HG03060 (cell line): ENCODE measurements at regions not wholly inside any gene's neighbourhood (a gene's known extent, or its start where the extent isn't known, plus 50 kb on each side); places are given as distances from the start of the nearest gene placed in this dataset.
"Not testable (repeated sequence)": the region's sequence is repeated elsewhere in the genome, so short reads cannot be mapped to it uniquely, and the experiment has no call there.

Experiments
- ATAC-seq: cut with Tn5 transposase; IDR thresholded peaks from one replicate; pipeline ENCODE4 v1.9.1; 2021; ENCODE audit warnings: low read depth, moderate number of reproducible peaks; ENCODE audit not compliant: unreplicated experiment

DNA sequence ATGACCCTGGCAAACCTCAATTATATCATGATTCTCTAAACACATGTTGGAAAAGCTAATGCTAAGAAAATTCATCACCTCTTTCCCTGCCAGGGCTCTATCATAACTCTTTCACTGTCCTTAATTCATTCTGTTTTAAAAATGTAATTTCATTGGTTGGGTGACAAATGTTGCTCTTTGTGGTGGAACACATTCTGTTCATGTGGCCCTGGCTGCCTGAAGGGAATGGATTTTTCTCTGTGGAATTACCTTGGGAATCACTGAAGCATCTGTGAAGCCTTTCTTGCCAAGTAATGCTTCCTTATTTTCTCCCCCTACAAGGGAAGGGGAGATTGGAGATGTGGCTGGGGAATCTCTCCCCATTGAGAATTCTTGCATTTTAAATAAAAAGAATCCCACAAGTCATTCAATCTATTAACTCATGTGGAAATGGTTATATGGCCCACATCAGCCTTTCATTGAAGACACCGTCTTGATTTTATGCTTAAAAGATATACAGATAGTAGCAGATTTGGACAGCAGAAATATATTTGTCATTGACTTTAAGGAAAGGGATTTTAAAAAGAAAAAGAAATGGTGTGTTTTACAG, 201.8 kb upstream of the NMUR2 start:
- no peak for ATAC-seq

- no peak for ATAC-seq
Measured at GRCh38 chr5:152607401-152608160, 202.5 kb upstream of the NMUR2 start.

DNA sequence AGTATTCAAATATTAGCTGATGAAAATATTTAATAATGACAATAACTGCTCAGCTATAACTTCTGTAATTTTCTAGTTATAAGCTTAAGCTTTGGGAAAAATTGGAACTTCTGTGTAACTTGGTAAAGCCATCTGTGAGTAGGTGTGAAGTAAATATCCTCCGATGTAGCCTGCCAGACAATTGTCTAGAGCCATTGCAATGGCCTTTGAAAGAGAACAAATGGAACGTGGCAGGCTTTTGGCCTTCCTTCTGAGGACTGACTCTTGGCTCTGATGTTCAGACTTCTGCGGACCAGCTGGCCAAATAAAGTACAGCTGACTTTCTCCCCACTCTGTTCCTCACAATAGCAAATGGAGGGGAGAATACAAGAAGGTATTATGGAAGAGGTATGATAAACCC, 203.4 kb upstream of the NMUR2 start:
- ATAC-seq: no peak

- no peak for ATAC-seq
Measured at GRCh38 chr5:152619756-152620155, 214.7 kb upstream of the NMUR2 start.

GRCh38 chr5:152622628-152623027, 217.5 kb upstream of the NMUR2 start:
- no peak for ATAC-seq

GRCh38 chr5:152623951-152624350, 218.9 kb upstream of the NMUR2 start:
- ATAC-seq: no peak

DNA sequence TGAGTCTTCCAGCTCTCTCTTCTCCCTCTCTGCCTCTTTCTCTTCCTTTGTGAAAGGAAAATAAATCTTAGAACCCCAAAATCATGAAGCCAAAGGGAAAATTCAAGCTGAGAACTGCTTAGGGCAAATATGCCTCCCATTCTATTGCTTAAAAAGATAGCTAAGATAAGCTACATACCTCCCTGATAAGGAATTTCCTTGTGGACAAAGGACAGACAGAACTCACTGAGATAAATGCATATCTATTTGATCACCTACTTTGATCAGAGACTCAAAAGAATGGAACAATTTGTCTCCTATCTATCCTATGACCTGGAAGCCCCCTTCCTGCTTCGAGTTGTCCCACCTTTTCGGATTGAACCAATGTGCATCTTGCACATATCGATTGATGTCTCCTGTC, 220.6 kb upstream of the NMUR2 start:
- ATAC-seq: no peak

DNA sequence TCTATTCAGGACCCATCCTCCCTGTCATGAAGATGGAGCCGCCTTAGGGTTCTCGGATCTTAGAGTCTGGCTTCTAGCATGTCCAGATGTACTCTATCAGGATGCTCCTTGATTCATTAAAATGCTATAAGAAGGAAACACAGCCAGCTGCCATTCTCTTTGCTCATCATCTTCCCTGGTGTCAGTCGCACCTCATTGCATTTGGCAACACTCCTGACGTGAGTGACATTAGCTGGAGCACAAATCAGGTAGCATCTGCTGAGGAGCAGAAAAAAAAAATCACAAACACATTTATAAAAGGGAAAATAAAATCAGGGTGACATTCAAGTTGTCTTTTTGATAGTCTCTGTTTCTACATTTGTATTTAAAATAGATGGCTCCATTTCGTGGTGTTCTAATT, 226.1 kb upstream of the NMUR2 start:
- no peak for ATAC-seq

DNA sequence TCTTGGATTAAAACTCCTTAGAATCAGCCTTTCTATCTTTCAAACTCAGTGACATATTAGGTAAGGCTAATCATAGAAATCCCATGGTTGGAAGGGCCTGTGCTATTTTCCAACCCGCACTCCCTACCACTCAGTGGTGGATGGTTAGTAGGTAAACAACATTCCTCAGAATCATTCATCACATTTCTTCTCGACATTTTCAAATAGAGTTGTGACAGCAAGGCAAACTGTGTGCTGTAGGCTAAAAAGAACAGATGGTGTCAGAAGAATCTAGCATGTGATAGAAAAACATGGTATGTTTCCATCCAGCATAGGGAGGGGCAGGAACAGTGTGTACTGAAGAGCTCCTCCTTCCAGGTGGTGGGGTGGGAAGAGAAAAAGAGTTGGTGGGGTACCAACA, 227.3 kb upstream of the NMUR2 start:
- no peak for ATAC-seq

DNA sequence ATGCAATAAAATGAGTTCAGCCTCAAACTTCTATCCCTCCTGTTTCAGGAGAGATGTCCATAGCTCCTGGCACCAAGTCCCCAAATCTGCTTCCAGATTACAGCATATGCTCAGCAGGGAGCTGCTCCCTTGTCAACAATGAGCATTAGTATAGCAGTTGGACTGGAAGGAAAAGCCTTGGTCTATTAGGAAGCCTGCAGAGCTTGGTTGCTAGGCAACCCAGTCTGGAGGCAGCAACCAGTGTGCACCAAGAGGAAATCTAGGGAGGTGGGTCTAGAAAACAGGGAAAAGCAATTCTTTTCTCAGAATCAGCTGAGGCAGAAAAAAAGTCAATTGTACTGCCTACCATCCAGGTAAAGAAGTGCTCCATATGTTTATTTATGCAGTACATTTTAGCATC, 229.5 kb upstream of the NMUR2 start:
- no peak for ATAC-seq

GRCh38 chr5:152638996-152639552, 234.0 kb upstream of the NMUR2 start:
- ATAC-seq: no peak

- ATAC-seq: no peak
Measured at GRCh38 chr5:152641970-152642805, 237.1 kb upstream of the NMUR2 start.

DNA sequence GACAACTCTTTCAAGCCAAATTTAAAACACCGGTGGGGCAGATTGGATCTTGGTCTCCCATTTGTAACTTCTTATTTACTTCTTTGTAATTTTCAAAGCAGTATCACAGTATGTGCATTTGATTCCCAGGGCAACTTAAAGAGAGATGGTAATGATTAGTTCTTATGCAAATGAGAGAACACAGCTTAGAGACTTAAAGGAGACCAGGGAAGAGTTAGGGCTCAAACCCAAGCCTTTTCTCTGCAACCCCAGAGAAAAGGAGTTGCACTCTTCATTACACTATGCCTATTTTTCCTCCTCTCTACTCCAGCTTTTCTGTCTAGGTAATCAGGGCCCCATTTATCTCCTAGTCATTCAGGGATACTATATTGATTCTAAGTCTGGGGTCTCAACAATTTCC, 237.8 kb upstream of the NMUR2 start:
- ATAC-seq: no peak

DNA sequence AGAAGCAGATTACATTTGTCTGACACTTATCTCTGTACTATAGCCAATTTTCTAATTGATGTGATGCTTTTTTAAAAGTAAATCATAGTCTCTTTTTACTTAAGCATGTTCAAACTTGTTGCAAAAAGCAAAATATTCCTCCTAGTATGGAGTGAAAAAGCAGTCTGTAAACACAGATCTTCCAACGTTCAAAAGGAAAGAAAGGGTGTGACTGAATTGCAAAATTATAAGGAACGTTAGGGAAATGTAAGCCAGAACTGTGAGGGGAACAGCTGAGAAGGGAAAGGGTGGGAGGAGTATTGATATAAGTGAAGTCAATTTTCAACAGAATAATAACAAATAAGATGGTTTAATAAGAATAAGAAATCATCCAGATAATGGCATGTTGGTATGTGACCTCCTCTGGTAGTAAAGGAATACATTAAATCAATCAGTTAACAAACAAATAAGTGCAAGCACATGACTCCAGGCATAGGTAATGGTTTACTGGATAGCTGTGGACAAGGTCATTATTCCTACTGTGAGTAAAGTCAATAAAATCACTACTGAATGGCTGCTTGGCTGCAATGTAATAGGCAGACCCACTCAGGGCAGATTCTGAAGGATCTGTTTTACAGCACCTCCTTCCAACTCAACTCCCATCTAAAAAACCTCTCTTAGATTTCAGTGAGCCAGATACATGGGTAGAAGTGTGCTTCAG, 239.1 kb upstream of the NMUR2 start:
- ATAC-seq: no peak

- ATAC-seq: no peak
Measured at GRCh38 chr5:152649609-152650008, 244.5 kb upstream of the NMUR2 start.

- no peak for ATAC-seq
Measured at GRCh38 chr5:152650413-152650812, 245.3 kb upstream of the NMUR2 start.

DNA sequence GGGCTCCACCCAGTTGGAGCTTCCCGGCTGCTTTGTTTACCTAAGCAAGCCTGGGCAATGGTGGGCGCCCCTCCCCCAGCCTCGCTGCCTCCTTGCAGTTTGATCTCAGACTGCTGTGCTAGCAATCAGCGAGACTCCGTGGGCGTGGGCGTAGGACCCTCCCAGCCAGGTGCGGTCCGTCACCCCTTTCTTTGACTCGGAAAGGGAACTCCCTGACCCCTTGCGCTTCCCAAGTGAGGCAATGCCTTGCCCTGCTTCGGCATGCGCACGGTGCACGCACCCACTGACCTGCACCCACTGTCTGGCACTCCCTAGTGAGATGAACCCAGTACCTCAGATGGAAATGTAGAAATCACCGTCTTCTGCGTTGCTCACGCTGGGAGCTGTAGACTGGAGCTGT, 254.4 kb upstream of the NMUR2 start:
- not testable (repeated sequence) for ATAC-seq

GRCh38 chr5:152673601-152674000, 268.5 kb upstream of the NMUR2 start:
- ATAC-seq: no peak

- no peak for ATAC-seq
Measured at GRCh38 chr5:152674403-152674802, 269.3 kb upstream of the NMUR2 start.

DNA sequence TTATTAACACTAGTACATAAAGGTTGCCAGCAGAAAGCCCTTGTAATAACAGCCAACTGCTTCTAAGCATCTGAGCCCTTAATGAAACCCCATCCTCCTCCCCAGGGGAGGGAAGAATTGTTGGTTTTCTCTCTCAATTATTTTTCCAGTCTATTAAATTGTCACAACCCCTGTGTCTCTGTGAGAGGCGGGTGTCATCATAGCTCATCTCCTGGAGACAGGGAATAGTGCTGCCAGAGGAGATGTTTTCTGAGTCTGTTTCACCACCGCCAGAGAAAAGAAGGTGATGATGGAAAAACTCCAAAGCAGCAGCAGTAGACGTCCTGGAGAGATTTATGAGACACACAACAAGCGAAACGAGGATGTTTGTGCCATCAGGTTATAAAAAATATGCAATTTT, 271.1 kb upstream of the NMUR2 start:
- no peak for ATAC-seq

DNA sequence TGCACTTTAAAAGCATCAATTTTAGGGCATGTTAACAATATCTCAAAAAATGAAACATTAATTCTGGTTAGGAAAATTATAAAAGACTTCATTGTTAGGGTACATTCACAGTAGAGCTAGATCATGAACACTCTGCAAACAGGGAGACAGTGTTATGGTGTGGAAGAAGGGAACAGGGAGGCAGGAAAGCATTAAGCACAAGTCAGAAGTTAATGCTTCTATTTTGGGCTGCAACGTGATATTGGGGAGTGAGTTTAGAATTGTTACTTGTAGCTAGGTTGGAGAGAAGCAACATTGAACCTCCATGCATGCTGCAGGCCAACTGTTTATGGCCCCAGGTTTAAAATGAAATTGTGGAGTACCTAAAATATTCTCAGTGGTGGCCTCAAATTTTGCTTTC, 278.1 kb upstream of the NMUR2 start:
- ATAC-seq: no peak
